ENCODE measurements at regions not wholly inside any gene's neighbourhood (a gene's known extent, or its start where the extent isn't known, plus 50 kb on each side); places are given as distances from the start of the nearest gene placed in this dataset.

DNA sequence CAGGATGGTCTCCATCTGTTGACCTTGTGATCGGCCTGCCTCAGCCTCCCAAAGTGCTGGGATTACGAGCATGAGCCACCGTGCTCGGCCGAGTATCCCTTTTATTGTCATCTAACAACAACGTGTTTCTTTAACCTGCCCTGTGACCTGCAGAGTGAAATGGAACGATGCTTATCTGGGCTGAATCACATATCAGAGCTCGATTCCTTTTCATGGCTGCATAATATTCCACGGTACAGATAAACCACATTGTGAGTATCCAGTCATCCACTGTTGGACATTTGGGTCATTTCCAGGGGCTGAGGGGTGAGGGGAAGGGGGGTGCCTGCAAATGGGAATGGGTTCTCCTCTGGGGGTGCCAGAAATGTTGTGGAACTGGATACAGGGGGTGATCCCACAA, 260.0 kb downstream of the ASMT start:
- TF ChIP-seq, protein P1, sequence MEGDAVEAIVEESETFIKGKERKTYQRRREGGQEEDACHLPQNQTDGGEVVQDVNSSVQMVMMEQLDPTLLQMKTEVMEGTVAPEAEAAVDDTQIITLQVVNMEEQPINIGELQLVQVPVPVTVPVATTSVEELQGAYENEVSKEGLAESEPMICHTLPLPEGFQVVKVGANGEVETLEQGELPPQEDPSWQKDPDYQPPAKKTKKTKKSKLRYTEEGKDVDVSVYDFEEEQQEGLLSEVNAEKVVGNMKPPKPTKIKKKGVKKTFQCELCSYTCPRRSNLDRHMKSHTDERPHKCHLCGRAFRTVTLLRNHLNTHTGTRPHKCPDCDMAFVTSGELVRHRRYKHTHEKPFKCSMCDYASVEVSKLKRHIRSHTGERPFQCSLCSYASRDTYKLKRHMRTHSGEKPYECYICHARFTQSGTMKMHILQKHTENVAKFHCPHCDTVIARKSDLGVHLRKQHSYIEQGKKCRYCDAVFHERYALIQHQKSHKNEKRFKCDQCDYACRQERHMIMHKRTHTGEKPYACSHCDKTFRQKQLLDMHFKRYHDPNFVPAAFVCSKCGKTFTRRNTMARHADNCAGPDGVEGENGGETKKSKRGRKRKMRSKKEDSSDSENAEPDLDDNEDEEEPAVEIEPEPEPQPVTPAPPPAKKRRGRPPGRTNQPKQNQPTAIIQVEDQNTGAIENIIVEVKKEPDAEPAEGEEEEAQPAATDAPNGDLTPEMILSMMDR (IDR thresholded peaks at IDR 0.05) = no peak
- TF ChIP-seq POLR2A (IDR thresholded peaks at IDR 0.05) = no peak

Data from Peyer's patch (tissue), 4 donors.